GM10266 (cell line): ENCODE measurements at regions not wholly inside any gene's neighbourhood (a gene's known extent, or its start where the extent isn't known, plus 50 kb on each side); places are given as distances from the start of the nearest gene placed in this dataset.

Experiments
- DNase-seq: peaks from one replicate; pipeline ENCODE4 v3.0.0; 2012; ENCODE audit errors: extremely low spot score
- CTCF ChIP-seq: IDR thresholded peaks from 2 replicates; pipeline ENCODE4 v1.5.1; 2012; ENCODE audit warnings: mild to moderate bottlenecking, low read depth; ENCODE audit not compliant: control insufficient read depth, insufficient read depth; ENCODE audit errors: missing control alignments

- DNase-seq, result no peak
Measured at GRCh38 chr2:64341461-64341860, 112.5 kb upstream of the LGALSL start.

GRCh38 chr2:64342195-64343099 is 111.5 kb upstream of the LGALSL start:
- TF ChIP-seq CTCF, result no peak
- DNase-seq, result no peak

More at GRCh38 chr2:64341461-64341860, 112.5 kb upstream of the LGALSL start:
- no peak for TF ChIP-seq CTCF

GRCh38 chr2:64344999-64345576 is 108.9 kb upstream of the LGALSL start:
- no peak for TF ChIP-seq CTCF
- DNase-seq, result no peak

GRCh38 chr2:64345998-64346397 is 108.0 kb upstream of the LGALSL start:
- no peak for TF ChIP-seq CTCF
- no peak for DNase-seq

GRCh38 chr2:64348386-64349130 is 105.4 kb upstream of the LGALSL start:
- TF ChIP-seq CTCF, result no peak
- no peak for DNase-seq

GRCh38 chr2:64349131-64349530 is 104.8 kb upstream of the LGALSL start:
- no peak for DNase-seq
- no peak for TF ChIP-seq CTCF

- DNase-seq, result no peak
- TF ChIP-seq CTCF, result no peak
Measured at GRCh38 chr2:64350996-64351395, 103.0 kb upstream of the LGALSL start.
